ENCODE measurements at regions not wholly inside any gene's neighbourhood (a gene's known extent, or its start where the extent isn't known, plus 50 kb on each side); places are given as distances from the start of the nearest gene placed in this dataset.

- no peak for DNase-seq (ENCODE audit: low spot score)
Observed at GRCh38 chr6:165825256-165825815, 162.3 kb upstream of the PDE10A start.

- no peak for DNase-seq (ENCODE audit: low spot score)
Observed at GRCh38 chr6:165823609-165824326, 160.7 kb upstream of the PDE10A start.

- DNase-seq (ENCODE audit: low spot score) = no peak
Observed at GRCh38 chr6:165822501-165822900, 159.5 kb upstream of the PDE10A start.

- no peak for DNase-seq (ENCODE audit: low spot score)
Observed at GRCh38 chr6:165821754-165822153, 158.7 kb upstream of the PDE10A start.

GRCh38 chr6:165820934-165821333, 157.9 kb upstream of the PDE10A start:
- DNase-seq (ENCODE audit: low spot score) = no peak

- no peak for DNase-seq (ENCODE audit: low spot score)
Observed at GRCh38 chr6:165820407-165820806, 157.4 kb upstream of the PDE10A start.

GRCh38 chr6:165819394-165819793, 156.4 kb upstream of the PDE10A start:
- DNase-seq (ENCODE audit: low spot score) = no peak

GRCh38 chr6:165818200-165818599, 155.2 kb upstream of the PDE10A start:
- no peak for DNase-seq (ENCODE audit: low spot score)

- DNase-seq (ENCODE audit: low spot score) = no peak
Observed at GRCh38 chr6:165817771-165818170, 154.7 kb upstream of the PDE10A start.

GRCh38 chr6:165817148-165817547, 154.1 kb upstream of the PDE10A start:
- DNase-seq (ENCODE audit: low spot score) = no peak

- no peak for DNase-seq (ENCODE audit: low spot score)
Observed at GRCh38 chr6:165814679-165815078, 151.6 kb upstream of the PDE10A start.

GRCh38 chr6:165811512-165811911, 148.5 kb upstream of the PDE10A start:
- no peak for DNase-seq (ENCODE audit: low spot score)

- DNase-seq (ENCODE audit: low spot score) = no peak
Observed at GRCh38 chr6:165808021-165808420, 145.0 kb upstream of the PDE10A start.

GRCh38 chr6:165807249-165807960, 144.4 kb upstream of the PDE10A start:
- DNase-seq (ENCODE audit: low spot score) = no peak

GRCh38 chr6:165806126-165806810, 143.2 kb upstream of the PDE10A start:
- no peak for DNase-seq (ENCODE audit: low spot score)

- no peak for DNase-seq (ENCODE audit: low spot score)
Observed at GRCh38 chr6:165805636-165806035, 142.6 kb upstream of the PDE10A start.

- no peak for DNase-seq (ENCODE audit: low spot score)
Observed at GRCh38 chr6:165805067-165805555, 142.1 kb upstream of the PDE10A start.

GRCh38 chr6:165804331-165805066, 141.5 kb upstream of the PDE10A start:
- no peak for DNase-seq (ENCODE audit: low spot score)

- DNase-seq (ENCODE audit: low spot score) = no peak
Observed at GRCh38 chr6:165800337-165800736, 137.3 kb upstream of the PDE10A start.

- DNase-seq (ENCODE audit: low spot score) = no peak
Observed at GRCh38 chr6:165799391-165800153, 136.5 kb upstream of the PDE10A start.

GRCh38 chr6:165798991-165799390, 135.9 kb upstream of the PDE10A start:
- DNase-seq (ENCODE audit: low spot score) = no peak

All from ureter (tissue), 1 donor.